ENCODE measurements at regions not wholly inside any gene's neighbourhood (a gene's known extent, or its start where the extent isn't known, plus 50 kb on each side); places are given as distances from the start of the nearest gene placed in this dataset.

DNA sequence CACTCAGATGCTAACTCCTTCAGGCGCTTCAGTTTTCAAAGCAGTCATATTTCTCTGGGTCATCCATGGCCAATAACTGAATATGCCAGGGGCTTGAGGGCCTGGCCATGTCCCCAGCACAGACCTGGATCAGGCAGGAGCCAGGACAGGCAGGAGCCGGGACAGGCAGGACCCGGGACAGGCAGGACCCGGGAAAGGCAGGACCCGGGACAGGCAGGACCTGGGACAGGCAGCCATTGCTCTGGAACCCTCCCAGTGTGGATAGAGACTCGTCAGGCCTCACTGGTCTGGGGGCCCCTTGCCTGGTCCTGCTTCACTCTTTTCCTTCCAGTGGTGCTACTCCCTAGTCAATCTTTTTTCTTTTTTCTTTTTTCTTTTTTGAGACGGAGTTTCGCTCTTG is 117.5 kb upstream of the TEX51 start:
- TF ChIP-seq, protein P1, sequence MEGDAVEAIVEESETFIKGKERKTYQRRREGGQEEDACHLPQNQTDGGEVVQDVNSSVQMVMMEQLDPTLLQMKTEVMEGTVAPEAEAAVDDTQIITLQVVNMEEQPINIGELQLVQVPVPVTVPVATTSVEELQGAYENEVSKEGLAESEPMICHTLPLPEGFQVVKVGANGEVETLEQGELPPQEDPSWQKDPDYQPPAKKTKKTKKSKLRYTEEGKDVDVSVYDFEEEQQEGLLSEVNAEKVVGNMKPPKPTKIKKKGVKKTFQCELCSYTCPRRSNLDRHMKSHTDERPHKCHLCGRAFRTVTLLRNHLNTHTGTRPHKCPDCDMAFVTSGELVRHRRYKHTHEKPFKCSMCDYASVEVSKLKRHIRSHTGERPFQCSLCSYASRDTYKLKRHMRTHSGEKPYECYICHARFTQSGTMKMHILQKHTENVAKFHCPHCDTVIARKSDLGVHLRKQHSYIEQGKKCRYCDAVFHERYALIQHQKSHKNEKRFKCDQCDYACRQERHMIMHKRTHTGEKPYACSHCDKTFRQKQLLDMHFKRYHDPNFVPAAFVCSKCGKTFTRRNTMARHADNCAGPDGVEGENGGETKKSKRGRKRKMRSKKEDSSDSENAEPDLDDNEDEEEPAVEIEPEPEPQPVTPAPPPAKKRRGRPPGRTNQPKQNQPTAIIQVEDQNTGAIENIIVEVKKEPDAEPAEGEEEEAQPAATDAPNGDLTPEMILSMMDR (IDR thresholded peaks at IDR 0.05) = no peak
- no peak for TF ChIP-seq POLR2A (IDR thresholded peaks at IDR 0.05)
